GM21717 (cell line): ENCODE measurements at regions not wholly inside any gene's neighbourhood (a gene's known extent, or its start where the extent isn't known, plus 50 kb on each side); places are given as distances from the start of the nearest gene placed in this dataset.
"Not testable (repeated sequence)": the region's sequence is repeated elsewhere in the genome, so short reads cannot be mapped to it uniquely, and the experiment has no call there.

Experiments
- ATAC-seq: cut with Tn5 transposase; IDR thresholded peaks from one replicate; pipeline ENCODE4 v1.9.1; 2021; ENCODE audit warnings: mild to moderate bottlenecking, moderate library complexity; ENCODE audit not compliant: unreplicated experiment

DNA sequence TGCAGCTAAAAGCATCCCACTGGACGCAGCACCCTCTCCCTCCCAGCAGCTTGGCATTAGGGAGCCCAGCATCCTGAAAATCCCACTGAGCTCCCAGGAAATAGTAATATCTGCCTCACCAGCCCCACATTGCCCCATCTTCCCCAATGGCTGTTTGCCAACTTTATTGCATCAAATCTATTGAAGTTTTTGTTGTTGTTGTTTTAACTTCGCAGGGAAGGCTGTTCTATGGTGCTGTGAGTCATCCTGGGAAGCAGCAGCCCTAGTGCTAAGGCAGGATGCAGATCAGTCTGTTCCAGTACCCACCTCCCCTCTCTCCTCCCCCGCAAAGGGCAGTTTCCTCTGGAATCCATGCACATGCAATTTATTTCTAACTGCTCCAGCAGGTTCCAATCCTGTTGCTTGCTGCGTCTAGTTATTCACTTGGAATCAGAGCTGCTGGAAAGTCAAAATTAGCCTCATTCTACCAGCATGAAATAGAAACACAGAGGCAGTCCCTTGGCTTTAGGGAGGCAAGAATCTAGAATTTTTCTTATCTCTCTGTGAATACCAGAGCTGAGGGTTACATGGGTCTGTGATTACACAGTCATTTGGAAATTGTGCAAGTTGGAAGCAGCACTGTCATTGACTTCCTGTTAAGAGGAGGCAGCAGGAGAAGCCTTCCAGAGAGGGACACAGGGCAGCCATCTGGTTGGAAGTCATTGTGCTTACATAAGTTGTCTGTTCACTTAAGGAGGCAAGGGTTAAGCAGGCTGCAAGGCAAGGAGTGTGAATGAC is 115.9 kb upstream of the CACUL1 start:
- no peak for ATAC-seq

DNA sequence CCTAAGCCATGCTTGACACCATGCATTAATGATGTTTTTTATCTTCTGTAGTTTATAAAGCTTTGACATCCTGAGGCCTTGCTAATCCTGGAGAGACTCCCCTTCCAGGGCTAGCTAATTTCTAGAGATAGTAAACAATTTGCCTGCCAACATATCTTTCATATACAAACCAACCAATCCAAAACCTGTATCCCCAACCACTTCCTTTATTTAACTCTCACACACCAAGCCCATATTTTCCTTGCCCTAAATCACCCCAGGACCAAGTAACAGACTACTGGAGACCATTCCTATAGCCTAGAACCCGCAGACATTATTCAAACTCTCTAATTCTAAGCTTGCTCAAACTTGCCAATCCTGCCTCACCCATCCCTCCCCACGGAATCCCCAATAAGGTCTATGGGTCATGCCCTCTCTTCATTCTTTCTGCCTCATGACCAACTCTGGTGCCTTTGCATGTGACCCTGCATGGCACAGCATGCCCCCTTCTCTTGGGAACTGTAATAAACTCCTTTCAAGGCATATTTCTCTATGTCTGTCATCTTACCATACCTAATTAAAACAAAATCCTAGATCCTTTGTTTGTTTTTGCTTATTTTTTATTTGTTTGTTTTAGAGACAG is 116.6 kb upstream of the CACUL1 start:
- no peak for ATAC-seq

GRCh38 chr10:118873091-118873737 is 118.4 kb upstream of the CACUL1 start:
- ATAC-seq = no peak

DNA sequence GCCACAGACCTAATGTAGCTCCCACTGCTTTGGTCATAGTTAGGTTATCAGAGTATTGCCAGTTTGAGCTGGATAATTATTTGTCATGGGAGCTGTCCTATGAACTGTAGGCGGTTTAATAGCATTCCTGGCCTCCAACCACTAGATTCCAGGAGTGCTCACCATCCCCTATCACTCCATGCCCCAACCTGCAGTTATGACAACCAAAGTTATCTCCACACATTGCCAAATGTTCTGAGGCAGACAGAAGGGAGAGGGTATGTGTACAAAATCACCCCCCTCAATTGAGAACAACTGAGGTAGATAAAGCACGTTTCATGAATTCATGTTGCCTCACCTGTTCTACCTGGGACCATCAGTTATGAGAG is 119.0 kb upstream of the CACUL1 start:
- ATAC-seq = no peak

GRCh38 chr10:118874171-118874570 is 119.4 kb upstream of the CACUL1 start:
- no peak for ATAC-seq

GRCh38 chr10:118875087-118875486 is 120.3 kb upstream of the CACUL1 start:
- no peak for ATAC-seq

- no peak for ATAC-seq
Measured at GRCh38 chr10:118882741-118883140, 128.0 kb upstream of the CACUL1 start.

DNA sequence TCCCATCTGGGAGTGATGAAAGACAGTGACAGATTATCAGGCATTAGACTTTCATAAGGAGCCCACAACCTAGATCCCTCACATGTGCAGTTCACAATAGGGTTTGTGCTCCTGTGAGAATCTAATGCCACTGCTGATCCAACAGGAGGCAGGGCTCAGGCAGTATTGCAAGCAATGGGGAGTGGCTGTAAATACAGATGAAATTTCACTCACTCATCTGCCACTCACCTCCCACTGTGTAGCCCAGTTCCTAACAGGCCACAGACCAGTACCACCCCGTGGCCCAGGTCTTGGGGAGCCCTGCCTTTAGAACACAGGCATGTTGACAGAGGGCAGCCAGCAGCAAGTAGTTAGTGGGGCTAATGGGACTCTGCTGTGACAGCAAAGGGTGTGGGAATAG is 137.3 kb upstream of the NANOS1 start:
- ATAC-seq = no peak

GRCh38 chr10:118894891-118895290 is 134.6 kb upstream of the NANOS1 start:
- not testable (repeated sequence) for ATAC-seq

GRCh38 chr10:118900617-118901016 is 128.9 kb upstream of the NANOS1 start:
- ATAC-seq = no peak

- no peak for ATAC-seq
Measured at GRCh38 chr10:118901380-118901779, 128.1 kb upstream of the NANOS1 start.

DNA sequence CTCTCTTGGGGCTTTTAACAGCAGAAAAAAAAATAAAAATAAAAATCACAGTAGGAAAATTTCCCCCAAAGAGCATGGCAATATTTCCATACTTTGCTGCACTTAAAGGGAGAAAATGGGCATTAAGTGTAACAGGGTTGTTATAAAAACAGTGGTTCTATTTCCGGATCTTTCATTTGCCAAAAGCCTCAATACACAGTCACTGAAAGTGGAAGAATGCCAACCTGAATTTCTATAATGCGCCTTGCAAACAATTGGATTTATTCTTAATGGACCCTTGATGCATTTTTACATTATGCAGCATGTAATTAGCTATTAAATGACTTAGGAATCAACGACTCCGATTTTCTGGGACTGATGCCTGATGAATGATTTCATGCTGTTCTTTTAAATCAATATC is 127.6 kb upstream of the NANOS1 start:
- ATAC-seq = no peak

- ATAC-seq = not testable (repeated sequence)
Measured at GRCh38 chr10:118902656-118903055, 126.9 kb upstream of the NANOS1 start.

GRCh38 chr10:118903251-118903650 is 126.3 kb upstream of the NANOS1 start:
- ATAC-seq = no peak

GRCh38 chr10:118903691-118904090 is 125.8 kb upstream of the NANOS1 start:
- ATAC-seq = no peak

DNA sequence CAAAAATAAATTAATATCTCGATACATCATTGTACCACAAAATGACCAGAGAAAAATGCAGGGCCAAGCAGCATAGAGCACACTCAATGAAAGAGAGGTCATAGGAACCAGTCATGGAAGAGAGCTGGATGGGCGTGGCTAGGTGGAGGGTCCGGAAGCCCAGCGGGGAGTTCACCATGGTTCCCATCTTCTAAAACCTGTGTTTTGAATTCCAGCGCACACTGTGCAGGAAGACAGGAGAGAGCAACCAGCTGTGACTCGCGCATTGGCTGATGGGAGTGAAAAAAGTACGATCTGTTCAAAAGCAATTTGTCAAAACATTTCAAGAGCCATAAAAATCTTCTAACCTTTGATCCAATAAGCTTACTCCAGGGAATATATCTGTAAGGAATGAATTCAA is 125.2 kb upstream of the NANOS1 start:
- no peak for ATAC-seq

DNA sequence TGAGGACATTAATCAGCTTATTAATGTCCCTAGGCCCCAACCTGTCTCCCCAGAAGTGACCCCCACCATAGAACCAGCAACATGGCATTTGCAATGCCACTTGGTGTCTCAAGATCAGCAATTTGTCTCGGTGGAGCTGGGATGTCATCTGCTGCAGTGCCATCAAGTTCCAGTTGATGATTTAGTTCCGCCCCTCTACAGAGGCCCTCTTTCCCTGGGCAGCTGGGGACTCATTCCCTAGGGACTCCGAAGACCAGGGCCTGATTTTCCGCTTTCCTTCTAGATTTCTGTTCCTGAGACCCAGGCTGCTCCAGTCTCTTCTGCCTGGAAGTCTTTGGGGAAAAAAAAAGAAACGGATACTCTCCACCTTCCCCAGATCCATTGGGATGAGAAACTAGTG is 122.5 kb upstream of the NANOS1 start:
- no peak for ATAC-seq

- ATAC-seq = no peak
Measured at GRCh38 chr10:118908557-118909256, 120.8 kb upstream of the NANOS1 start.

DNA sequence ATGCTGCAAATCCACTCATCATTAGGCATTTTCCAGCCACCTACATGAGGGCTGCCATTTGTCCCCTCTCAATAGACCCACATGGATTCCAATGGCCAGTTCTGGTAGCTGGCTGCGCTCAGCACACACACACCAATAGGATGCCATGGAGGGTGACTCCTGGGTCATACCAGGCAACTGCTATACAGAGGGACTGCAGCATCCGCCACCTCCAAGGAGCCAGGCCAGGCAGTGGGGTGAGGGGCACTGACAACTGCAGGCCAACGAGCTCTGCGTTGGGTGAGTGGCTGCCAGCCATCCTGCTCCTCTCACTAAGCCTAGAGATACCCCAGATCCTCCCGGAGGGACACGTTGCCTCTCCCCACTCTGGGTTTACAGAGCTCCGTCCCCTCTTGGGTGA is 118.8 kb upstream of the NANOS1 start:
- no peak for ATAC-seq

DNA sequence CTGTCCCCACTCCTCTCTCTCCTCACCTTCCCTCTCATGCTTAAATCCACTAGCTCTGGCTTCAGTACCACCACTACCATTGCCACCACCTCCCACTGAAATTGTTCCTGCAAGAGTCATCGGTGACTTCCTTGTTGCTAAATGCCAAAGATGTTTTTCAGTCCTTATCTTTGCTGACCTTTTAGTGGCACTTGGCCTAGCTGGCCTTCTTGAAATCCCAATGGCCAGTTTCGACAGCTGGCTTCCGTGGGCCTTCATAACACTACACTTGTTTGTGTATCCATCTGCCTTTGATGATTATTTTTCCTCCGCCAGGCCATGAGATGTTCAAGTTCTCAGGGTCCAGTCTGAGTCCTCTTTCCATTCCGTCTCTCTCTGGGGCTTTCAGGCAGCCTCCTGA is 118.2 kb upstream of the NANOS1 start:
- no peak for ATAC-seq

DNA sequence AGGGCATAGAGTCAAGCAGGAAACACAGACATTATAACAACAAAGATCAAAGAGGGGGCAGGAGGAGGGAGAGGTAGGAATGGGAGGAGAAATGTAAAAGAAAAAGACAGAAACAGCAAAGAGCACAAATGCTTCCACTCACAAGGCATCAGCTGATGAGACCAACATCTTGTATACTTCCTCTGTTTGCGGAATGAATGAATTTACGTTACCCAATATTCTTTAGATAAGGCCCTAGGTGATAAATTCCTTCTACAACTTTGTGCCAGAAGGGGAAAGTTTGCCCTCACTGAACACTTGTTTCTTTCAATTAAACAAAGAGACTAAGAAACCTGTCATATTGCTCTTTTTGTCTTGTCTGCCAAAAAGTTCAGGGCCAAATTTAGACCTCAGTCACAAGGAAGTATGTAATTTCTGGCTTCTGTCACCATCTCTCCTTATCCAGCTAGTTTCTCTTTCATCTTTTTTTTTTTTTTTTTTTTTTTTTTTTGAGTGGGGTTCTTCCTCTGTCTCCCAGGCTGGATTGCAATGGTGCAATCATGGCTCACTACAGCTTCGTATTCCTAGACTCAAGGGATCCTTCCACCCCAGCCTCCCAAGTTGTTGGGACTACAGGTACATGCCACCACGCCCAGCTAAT is 116.4 kb upstream of the NANOS1 start:
- ATAC-seq = no peak
